GM12878 (cell line): ENCODE measurements at regions not wholly inside any gene's neighbourhood (a gene's known extent, or its start where the extent isn't known, plus 50 kb on each side); places are given as distances from the start of the nearest gene placed in this dataset.

Source experiments
- ATAC-seq: fragments of 200-7000 bp; cut with Tn5 transposase; 3 replicates; pipeline ENCODE4 v1.9.1; 2020; ENCODE audit warnings: mild to moderate bottlenecking, moderate library complexity
- BruUV-seq: library from RNA; stranded (reverse); fragments of 400-500 nt; replicated peaks from 2 replicates; lab custom pipeline; 2021; lab: Mats Ljungman, UMichigan
- CTCF ChIA-PET: fragments of 300-600 bp; sonication (Branson Sonifier 250); formaldehyde crosslinking; extraction: SDS; loops from one replicate; lab custom pipeline; 2021; ENCODE audit warnings: inconsistent platforms; lab: Yijun Ruan, JAX
- POLR2A ChIA-PET: fragments of 350-600 bp; formaldehyde crosslinking; extraction: SDS; loops from one replicate; lab custom pipeline; 2021; ENCODE audit warnings: inconsistent platforms; lab: Charles Lee
- RAD21 ChIA-PET: fragments of 300-600 bp; sonication (Branson Sonifier 250); formaldehyde crosslinking; loops from one replicate; lab custom pipeline; 2023; ENCODE audit warnings: antibody characterized with exemption; ENCODE audit not compliant: unreplicated experiment; lab: Charles Lee
- SMC1A ChIA-PET: fragments of 300-600 bp; sonication (Branson Sonifier 250); formaldehyde crosslinking; loops from one replicate; lab custom pipeline; 2023; ENCODE audit not compliant: unreplicated experiment, uncharacterized antibody; lab: Charles Lee
- DNase-seq: peaks from one replicate; pipeline ENCODE4 v3.0.0-alpha.2; 2011; ENCODE audit warnings: low read depth, low spot score
- FAIRE-seq: peaks from 3 replicates; lab custom pipeline; 2011; peaks lifted over from hg19 to GRCh38; lab: Jason Lieb, UNC
- H2AFZ ChIP-seq: 2 replicates; pipeline ENCODE4 v1.6.0; 2011; ENCODE audit warnings: low read depth, low read length, control low read depth; ENCODE audit not compliant: control insufficient read depth
- H3K27ac ChIP-seq: 2 replicates; pipeline ENCODE4 v1.5.1; 2011; ENCODE audit warnings: control low read depth; ENCODE audit not compliant: control insufficient read depth, insufficient read depth
- H3K27me3 ChIP-seq, 2 experiments: replicated peaks in 1 of 2; 2 replicates each; pipeline versions ENCODE4 v1.6.0 to v1.6.1; 2011; ENCODE audit warnings: low read length in 1 of 2; ENCODE audit not compliant: control insufficient read depth in 2 of 2, insufficient read depth in 2 of 2
- H3K36me3 ChIP-seq, 2 experiments: 2 replicates each; pipeline ENCODE4 v1.5.1; 2011; ENCODE audit warnings: low read length in 1 of 2; ENCODE audit not compliant: control insufficient read depth in 2 of 2, insufficient read depth in 2 of 2
- H3K4me1 ChIP-seq: 2 replicates; pipeline ENCODE4 v1.6.1; 2011; ENCODE audit warnings: mild to moderate bottlenecking, low read length, moderate library complexity, mixed read lengths; ENCODE audit not compliant: control insufficient read depth, insufficient read depth
- H3K4me2 ChIP-seq: 2 replicates; pipeline ENCODE4 v1.6.0; 2011; ENCODE audit warnings: control low read depth; ENCODE audit not compliant: control insufficient read depth, insufficient read depth
- H3K4me3 ChIP-seq: fragments of 200-600 bp; sonication (generic); 2 replicates; pipeline ENCODE4 v1.5.1; 2016
- H3K79me2 ChIP-seq: 2 replicates; pipeline ENCODE4 v1.6.0; 2011; ENCODE audit warnings: low read length; ENCODE audit not compliant: control insufficient read depth, insufficient read depth
- H3K9ac ChIP-seq: 2 replicates; pipeline ENCODE4 v1.8.0; 2011; ENCODE audit warnings: low read length, control low read depth, mixed read lengths; ENCODE audit not compliant: control insufficient read depth, insufficient read depth
- H3K9me3 ChIP-seq: replicated peaks from 3 replicates; pipeline ENCODE4 v1.5.1; 2011; ENCODE audit warnings: mild to moderate bottlenecking, low read length; ENCODE audit not compliant: control insufficient read depth, insufficient read depth
- H4K20me1 ChIP-seq: 2 replicates; pipeline ENCODE4 v1.6.0; 2011; ENCODE audit not compliant: control insufficient read depth, insufficient read depth
- BACH1 ChIP-seq: fragments of 450-650 bp; IDR thresholded peaks from 2 replicates; pipeline ENCODE4 v1.6.1; 2017; ENCODE audit warnings: mild to moderate bottlenecking, borderline replicate concordance
- BMI1 ChIP-seq: fragments of 450-650 bp; IDR thresholded peaks from 2 replicates; pipeline ENCODE4 v1.6.1; 2016; ENCODE audit warnings: mild to moderate bottlenecking, moderate library complexity, borderline replicate concordance
- CEBPB ChIP-seq, 2 experiments: fragments of 150-350 bp in 1 of 2; IDR thresholded peaks; 2 replicates each; pipeline ENCODE4 v1.6.1; 2012 to 2014; ENCODE audit warnings: low read depth in 2 of 2, low read length in 2 of 2, borderline replicate concordance in 1 of 2, inconsistent platforms in 1 of 2
- CUX1 ChIP-seq: IDR thresholded peaks from 2 replicates; pipeline ENCODE4 v1.6.1; 2012; ENCODE audit warnings: improper control_type of control experiment, low read depth, low read length; ENCODE audit not compliant: insufficient replicate concordance
- E2F4 ChIP-seq: IDR thresholded peaks from 2 replicates; pipeline ENCODE4 v1.6.1; 2012; ENCODE audit warnings: low read depth, low read length, improper control_type of control experiment
- HDGF ChIP-seq: fragments of 450-650 bp; IDR thresholded peaks from 2 replicates; pipeline ENCODE4 v1.6.1; 2016; ENCODE audit warnings: antibody characterized with exemption
- IKZF2 ChIP-seq, 2 experiments: fragments of 450-650 bp; IDR thresholded peaks; 2 replicates each; pipeline ENCODE4 v1.6.1; 2017; ENCODE audit warnings: mild to moderate bottlenecking in 2 of 2, moderate library complexity in 2 of 2
- JUND ChIP-seq: IDR thresholded peaks from 2 replicates; pipeline ENCODE4 v1.6.1; 2012; ENCODE audit warnings: low read depth, mild to moderate bottlenecking, low read length, improper control_type of control experiment, moderate library complexity
- KAT2A ChIP-seq: conservative IDR thresholded peaks from 2 replicates; pipeline ENCODE4 v1.6.1; 2011; ENCODE audit warnings: low read depth, low read length; ENCODE audit not compliant: control insufficient read depth
- KDM1A ChIP-seq: fragments of 200-600 bp; sonication (generic); IDR thresholded peaks from 2 replicates; pipeline ENCODE4 v1.6.1; 2016; ENCODE audit warnings: borderline replicate concordance
- MAX ChIP-seq: IDR thresholded peaks from 2 replicates; pipeline ENCODE4 v1.6.1; 2012; ENCODE audit warnings: low read depth, low read length, improper control_type of control experiment
- PKNOX1 ChIP-seq: fragments of 450-650 bp; IDR thresholded peaks from 2 replicates; pipeline ENCODE4 v1.6.1; 2016; ENCODE audit warnings: mild to moderate bottlenecking
- RELB ChIP-seq: fragments of 450-650 bp; IDR thresholded peaks from 2 replicates; pipeline ENCODE4 v1.6.1; 2017; ENCODE audit warnings: low read depth, mild to moderate bottlenecking, moderate library complexity
- SUZ12 ChIP-seq: fragments of 200-600 bp; sonication (generic); IDR thresholded peaks from one replicate; pipeline ENCODE4 v1.6.1; 2018; ENCODE audit warnings: antibody characterized with exemption, mild to moderate bottlenecking; ENCODE audit not compliant: unreplicated experiment
- ZNF207 ChIP-seq: fragments of 450-650 bp; IDR thresholded peaks from 2 replicates; pipeline ENCODE4 v1.6.1; 2014; ENCODE audit warnings: antibody characterized with exemption, mild to moderate bottlenecking, borderline replicate concordance
- in situ Hi-C: fragments of 300-500 bp; cut with MboI; formaldehyde crosslinking; loops from 9 replicates; pipeline ENCODE4 v1.14.3; 2018; ENCODE audit warnings: mixed read lengths
- intact Hi-C: fragments of 100-400 bp; cut with micrococcal nuclease; formaldehyde crosslinking; loops from one replicate; pipeline ENCODE4 v1.14.2; 2022; ENCODE audit not compliant: unreplicated experiment

- H3K27me3 ChIP-seq = no peaks in the 10 kb centered on the region
- H4K20me1 ChIP-seq = no peaks in the 10 kb centered on the region
- H3K4me1 ChIP-seq = no peaks in the 10 kb centered on the region
- no peak overlapping the region for H3K4me3 ChIP-seq
- in situ Hi-C loops = no loop called here
- no peak overlapping the region for H3K27ac ChIP-seq
- FAIRE-seq (no peak), ATAC-seq (no peak), DNase-seq (no peak)
- no peaks in the 10 kb centered on the region for H3K36me3 ChIP-seq
- no peak overlapping the region for H2AFZ ChIP-seq
- intact Hi-C loops = no loop called here
- SMC1A ChIA-PET = interaction anchor here (1.4 kb wide), 1 partner anchor 9 kb away, joined by 4 read pairs; no protein-coding TSS in a partner anchor
- TF ChIP-seq BACH1 (no peak), CUX1 (no peak), HDGF (no peak), KDM1A (no peak), JUND (no peak), CEBPB (IDR thresholded peaks at IDR 0.05; ENCODE audit: borderline replicate concordance in 1 of 2, low read depth in 2 of 2, low read length in 2 of 2) (no peak), SUZ12 (no peak), MAX (no peak), IKZF2 (IDR thresholded peaks at IDR 0.05) (no peak), BMI1 (no peak), PKNOX1 (no peak), E2F4 (no peak), RELB (no peak), ZNF207 (no peak), KAT2A (no peak)
- no peak overlapping the region for H3K4me2 ChIP-seq
- no TSS peak for BruUV-seq
- RAD21 ChIA-PET = no interaction called here
- no peak overlapping the region for H3K9ac ChIP-seq
- CTCF ChIA-PET = no interaction called here
- no peaks in the 10 kb centered on the region for H3K79me2 ChIP-seq
- POLR2A ChIA-PET = no interaction called here
- H3K9me3 ChIP-seq = no peaks in the 10 kb centered on the region
These were observed 856.2 kb upstream of the GHITM start for GRCh38 chr10:83283151-83283550.
